ENCODE measurements at regions not wholly inside any gene's neighbourhood (a gene's known extent, or its start where the extent isn't known, plus 50 kb on each side); places are given as distances from the start of the nearest gene placed in this dataset.

- H3K4me1 Mint-ChIP-seq = peaks cover 3 to 15% (median 6%) of the 10 kb centered on the region in 4 donors
These were observed 174.7 kb downstream of the ADGRL4 start for GRCh38 chr1:78831731-78832360.

GRCh38 chr1:78833491-78833890 is 173.0 kb downstream of the ADGRL4 start:
- CTCF ChIA-PET (ENCODE audit: partially characterized antibody) = interaction anchor here (0.6 kb wide), 1 partner anchor 1828 kb away, joined by 4 read pairs; no protein-coding TSS in a partner anchor
- intact Hi-C loops (cut with micrococcal nuclease) = loop anchor here (10.0 kb wide), 1 partner anchor 219 kb away; no protein-coding TSS in a partner anchor
- no peak overlapping the region for H3K27ac ChIP-seq (ENCODE audit: low read depth, low read length)
- Mint-ChIP-seq H3K36me3 (no peaks in the 10 kb centered on the region), H3K27me3 (peaks cover 0 to 1% of the 10 kb centered on the region in 2 donors), H3K27ac (no peak overlapping the region), H3K4me1 (peaks cover 7 to 22% (median 12%) of the 10 kb centered on the region in 4 donors), H3K9me3 (no peaks in the 10 kb centered on the region), H3K4me3 (no peak overlapping the region)
- DNase-seq = no peak
- peaks cover 7% of the 10 kb centered on the region for H3K4me1 ChIP-seq (ENCODE audit: insufficient read depth, low read length)
- POLR2A ChIA-PET (ENCODE audit: partially characterized antibody) = no interaction called here
- no peaks in the 10 kb centered on the region for H3K27me3 ChIP-seq (ENCODE audit: insufficient read depth, low read length)
- no peaks in the 10 kb centered on the region for H3K9me3 ChIP-seq (ENCODE audit: control insufficient read depth in 1 of 2, low read length in 2 of 2)
- no peak overlapping the region for H3K4me3 ChIP-seq (ENCODE audit: low read length in 2 of 2)
- H3K36me3 ChIP-seq (ENCODE audit: insufficient read depth, low read length) = no peaks in the 10 kb centered on the region

More at GRCh38 chr1:78831731-78832360, 174.7 kb downstream of the ADGRL4 start:
- Histone ChIP-seq H3K4me3 (ENCODE audit: low read length in 2 of 2) (no peak overlapping the region), H3K27ac (ENCODE audit: low read depth, low read length) (no peak overlapping the region), H3K27me3 (ENCODE audit: insufficient read depth, low read length) (no peaks in the 10 kb centered on the region), H3K9me3 (ENCODE audit: control insufficient read depth in 1 of 2, low read length in 2 of 2) (no peaks in the 10 kb centered on the region), H3K36me3 (ENCODE audit: insufficient read depth, low read length) (no peaks in the 10 kb centered on the region), H3K4me1 (ENCODE audit: insufficient read depth, low read length) (peaks cover 2% of the 10 kb centered on the region)
- Mint-ChIP-seq H3K27ac (no peak overlapping the region), H3K36me3 (no peaks in the 10 kb centered on the region), H3K27me3 (peaks cover 0 to 1% of the 10 kb centered on the region in 2 donors), H3K4me3 (no peak overlapping the region), H3K9me3 (no peaks in the 10 kb centered on the region)
- CTCF ChIA-PET (ENCODE audit: partially characterized antibody) = no interaction called here
- POLR2A ChIA-PET (ENCODE audit: partially characterized antibody) = no interaction called here
- intact Hi-C loops (cut with micrococcal nuclease) = loop anchor here (10.0 kb wide), 1 partner anchor 217 kb away; no protein-coding TSS in a partner anchor
- DNase-seq = no peak

GRCh38 chr1:78834201-78834741 is 172.3 kb downstream of the ADGRL4 start:
- no peaks in the 10 kb centered on the region for H3K9me3 Mint-ChIP-seq
- peaks cover 7% of the 10 kb centered on the region for H3K4me1 ChIP-seq (ENCODE audit: insufficient read depth, low read length)
- H3K4me1 Mint-ChIP-seq = peaks cover 7 to 22% (median 12%) of the 10 kb centered on the region in 4 donors
- POLR2A ChIA-PET (ENCODE audit: partially characterized antibody) = no interaction called here
- no peaks in the 10 kb centered on the region for H3K27me3 ChIP-seq (ENCODE audit: insufficient read depth, low read length)
- no peak overlapping the region for H3K4me3 ChIP-seq (ENCODE audit: low read length in 2 of 2)
- CTCF ChIA-PET (ENCODE audit: partially characterized antibody) = no interaction called here
- no peak overlapping the region for H3K4me3 Mint-ChIP-seq
- no peak overlapping the region for H3K27ac ChIP-seq (ENCODE audit: low read depth, low read length)
- no peaks in the 10 kb centered on the region for H3K36me3 Mint-ChIP-seq
- no peak for DNase-seq
- H3K36me3 ChIP-seq (ENCODE audit: insufficient read depth, low read length) = no peaks in the 10 kb centered on the region
- H3K9me3 ChIP-seq (ENCODE audit: control insufficient read depth in 1 of 2, low read length in 2 of 2) = no peaks in the 10 kb centered on the region
- H3K27me3 Mint-ChIP-seq = peaks cover 0 to 1% of the 10 kb centered on the region in 2 donors
- intact Hi-C loops (cut with micrococcal nuclease) = loop anchor here (10.0 kb wide), 1 partner anchor 219 kb away; no protein-coding TSS in a partner anchor
- H3K27ac Mint-ChIP-seq = no peak overlapping the region

GRCh38 chr1:78836726-78837125 is 169.8 kb downstream of the ADGRL4 start:
- DNase-seq = no peak

GRCh38 chr1:78839704-78840277 is 166.7 kb downstream of the ADGRL4 start:
- DNase-seq = peak in 4 of 5 donors; percentile 25 to 44 (median 29)
- Histone ChIP-seq H3K4me1 (ENCODE audit: insufficient read depth, low read length) (peaks cover 7% of the 10 kb centered on the region), H3K9me3 (ENCODE audit: control insufficient read depth in 1 of 2, low read length in 2 of 2) (no peaks in the 10 kb centered on the region), H3K27me3 (ENCODE audit: insufficient read depth, low read length) (no peaks in the 10 kb centered on the region), H3K4me3 (ENCODE audit: low read length in 2 of 2) (no peak overlapping the region), H3K27ac (ENCODE audit: low read depth, low read length) (no peak overlapping the region), H3K36me3 (ENCODE audit: insufficient read depth, low read length) (no peaks in the 10 kb centered on the region)
- intact Hi-C loops (cut with micrococcal nuclease) = loop anchor here (10.0 kb wide), 1 partner anchor 225 kb away; no protein-coding TSS in a partner anchor
- ChIA-PET CTCF (ENCODE audit: partially characterized antibody) (interaction anchor here (0.6 to 2.8 kb wide), 5 partner anchors 10 to 829 kb away, joined by 3 to 11 read pairs (median 3); no protein-coding TSS in a partner anchor), POLR2A (ENCODE audit: partially characterized antibody) (no interaction called here)
- Mint-ChIP-seq H3K27ac (no peak overlapping the region), H3K36me3 (no peaks in the 10 kb centered on the region), H3K4me1 (peaks cover 6 to 15% (median 13%) of the 10 kb centered on the region in 4 donors), H3K9me3 (no peaks in the 10 kb centered on the region), H3K4me3 (no peak overlapping the region), H3K27me3 (no peaks in the 10 kb centered on the region)

More at GRCh38 chr1:78836726-78837125, 169.8 kb downstream of the ADGRL4 start:
- Histone ChIP-seq H3K9me3 (ENCODE audit: control insufficient read depth in 1 of 2, low read length in 2 of 2) (no peaks in the 10 kb centered on the region), H3K4me1 (ENCODE audit: insufficient read depth, low read length) (peaks cover 7% of the 10 kb centered on the region), H3K4me3 (ENCODE audit: low read length in 2 of 2) (no peak overlapping the region), H3K27me3 (ENCODE audit: insufficient read depth, low read length) (no peaks in the 10 kb centered on the region), H3K36me3 (ENCODE audit: insufficient read depth, low read length) (no peaks in the 10 kb centered on the region), H3K27ac (ENCODE audit: low read depth, low read length) (no peak overlapping the region)
- H3K9me3 Mint-ChIP-seq = no peaks in the 10 kb centered on the region
- peak overlapping the region in 7 of 8 donors; percentile 2 to 71 (median 47) for H3K4me3 Mint-ChIP-seq
- peak overlapping the region in 2 of 7 donors; percentile 30 to 58 for H3K27ac Mint-ChIP-seq
- intact Hi-C loops (cut with micrococcal nuclease) = loop anchor here (10.0 kb wide), 1 partner anchor 222 kb away; no protein-coding TSS in a partner anchor
- ChIA-PET POLR2A (ENCODE audit: partially characterized antibody) (no interaction called here), CTCF (ENCODE audit: partially characterized antibody) (no interaction called here)
- no peaks in the 10 kb centered on the region for H3K36me3 Mint-ChIP-seq
- peaks cover 9 to 22% (median 13%) of the 10 kb centered on the region in 4 donors for H3K4me1 Mint-ChIP-seq
- H3K27me3 Mint-ChIP-seq = peaks cover 0 to 1% of the 10 kb centered on the region in 2 donors

Data from CD4-positive, alpha-beta memory T cell (primary cell).